Midbrain (tissue), 1 donor: ENCODE measurements at regions not wholly inside any gene's neighbourhood (a gene's known extent, or its start where the extent isn't known, plus 50 kb on each side); places are given as distances from the start of the nearest gene placed in this dataset.
"Not testable (repeated sequence)": the region's sequence is repeated elsewhere in the genome, so short reads cannot be mapped to it uniquely, and the experiment has no call there.

Experiments used
- DNase-seq: peaks from one replicate; lab custom pipeline; 2025; lab: John Stamatoyannopoulos, UW

- no peak for DNase-seq
Measured at GRCh38 chr5:172548981-172549687, 91.9 kb upstream of the NEURL1B start.

- DNase-seq = peak; percentile 33
Measured at GRCh38 chr5:172548311-172548731, 92.7 kb upstream of the NEURL1B start.

GRCh38 chr5:172546196-172546595 is 91.9 kb upstream of the SH3PXD2B start:
- DNase-seq = no peak

GRCh38 chr5:172545291-172545801 is 91.0 kb upstream of the SH3PXD2B start:
- DNase-seq = no peak

- DNase-seq = no peak
Measured at GRCh38 chr5:172544371-172545095, 90.2 kb upstream of the SH3PXD2B start.

- no peak for DNase-seq
Measured at GRCh38 chr5:172543484-172544298, 89.4 kb upstream of the SH3PXD2B start.

GRCh38 chr5:172542651-172543131 is 88.4 kb upstream of the SH3PXD2B start:
- no peak for DNase-seq

GRCh38 chr5:172541773-172542136 is 87.4 kb upstream of the SH3PXD2B start:
- DNase-seq = no peak

- DNase-seq = no peak
Measured at GRCh38 chr5:172541099-172541772, 86.9 kb upstream of the SH3PXD2B start.

- DNase-seq = no peak
Measured at GRCh38 chr5:172540099-172540870, 86.0 kb upstream of the SH3PXD2B start.

- no peak for DNase-seq
Measured at GRCh38 chr5:172535108-172535445, 80.8 kb upstream of the SH3PXD2B start.

- DNase-seq = no peak
Measured at GRCh38 chr5:172534229-172535107, 80.1 kb upstream of the SH3PXD2B start.

GRCh38 chr5:172533399-172534228 is 79.3 kb upstream of the SH3PXD2B start:
- DNase-seq = no peak

GRCh38 chr5:172533058-172533398 is 78.7 kb upstream of the SH3PXD2B start:
- no peak for DNase-seq

GRCh38 chr5:172532439-172532838 is 78.1 kb upstream of the SH3PXD2B start:
- DNase-seq = not testable (repeated sequence)

GRCh38 chr5:172531704-172532026 is 77.3 kb upstream of the SH3PXD2B start:
- DNase-seq = no peak

GRCh38 chr5:172530878-172531703 is 76.8 kb upstream of the SH3PXD2B start:
- no peak for DNase-seq

GRCh38 chr5:172530406-172530805 is 76.1 kb upstream of the SH3PXD2B start:
- DNase-seq = no peak

GRCh38 chr5:172529896-172530295 is 75.6 kb upstream of the SH3PXD2B start:
- DNase-seq = no peak
